ENCODE measurements at regions not wholly inside any gene's neighbourhood (a gene's known extent, or its start where the extent isn't known, plus 50 kb on each side); places are given as distances from the start of the nearest gene placed in this dataset.

GRCh38 chr10:83834096-83834495, 305.2 kb upstream of the GHITM start:
- Histone ChIP-seq H2AFZ (ENCODE audit: low read length) (no peak overlapping the region), H3F3A (ENCODE audit: insufficient read depth, low read length) (no peaks in the 10 kb centered on the region), H3K4me3 (ENCODE audit: low read length) (no peak overlapping the region), H3K27ac (ENCODE audit: low read length) (no peak overlapping the region), H3K9me3 (replicated peaks; ENCODE audit: insufficient read depth, low read length) (no peaks in the 10 kb centered on the region), H3K4me2 (ENCODE audit: low read depth, low read length) (no peak overlapping the region), H3K36me3 (replicated peaks; ENCODE audit: insufficient read depth, low read length) (no peaks in the 10 kb centered on the region), H4K20me1 (ENCODE audit: insufficient read depth, low read length) (no peaks in the 10 kb centered on the region), H3K9me2 (replicated peaks; ENCODE audit: insufficient read depth, low read length) (no peaks in the 10 kb centered on the region), H3K4me1 (ENCODE audit: low read length) (no peaks in the 10 kb centered on the region), H3K27me3 (replicated peaks; ENCODE audit: insufficient read depth, low read length) (no peaks in the 10 kb centered on the region), H3K9ac (ENCODE audit: low read length) (no peak overlapping the region), H3K79me2 (ENCODE audit: low read length) (no peaks in the 10 kb centered on the region)
- no peak for DNase-seq
- TF ChIP-seq CTCF (IDR thresholded peaks at IDR 0.05; ENCODE audit: low read length), result no peak
- no peak for TF ChIP-seq EZH2 (optimal IDR thresholded peaks at IDR 0.05; ENCODE audit: low read depth, low read length)
- no peak for TF ChIP-seq EZH2phosphoT487 (IDR thresholded peaks at IDR 0.05; ENCODE audit: low read length)

- Histone ChIP-seq H3K79me2 (ENCODE audit: low read length) (no peaks in the 10 kb centered on the region), H3K27me3 (replicated peaks; ENCODE audit: insufficient read depth, low read length) (no peaks in the 10 kb centered on the region), H3K9me3 (replicated peaks; ENCODE audit: insufficient read depth, low read length) (no peaks in the 10 kb centered on the region), H3K4me2 (ENCODE audit: low read depth, low read length) (no peak overlapping the region), H4K20me1 (ENCODE audit: insufficient read depth, low read length) (no peaks in the 10 kb centered on the region), H2AFZ (ENCODE audit: low read length) (no peak overlapping the region), H3K27ac (ENCODE audit: low read length) (no peak overlapping the region), H3K4me1 (ENCODE audit: low read length) (no peaks in the 10 kb centered on the region), H3F3A (ENCODE audit: insufficient read depth, low read length) (no peaks in the 10 kb centered on the region), H3K9ac (ENCODE audit: low read length) (no peak overlapping the region), H3K36me3 (replicated peaks; ENCODE audit: insufficient read depth, low read length) (no peaks in the 10 kb centered on the region), H3K4me3 (ENCODE audit: low read length) (no peak overlapping the region), H3K9me2 (replicated peaks; ENCODE audit: insufficient read depth, low read length) (no peaks in the 10 kb centered on the region)
- no peak for DNase-seq
- TF ChIP-seq EZH2 (optimal IDR thresholded peaks at IDR 0.05; ENCODE audit: low read depth, low read length) (no peak), CTCF (IDR thresholded peaks at IDR 0.05; ENCODE audit: low read length) (no peak)
These were observed 303.2 kb upstream of the GHITM start for GRCh38 chr10:83835945-83836745.

DNA sequence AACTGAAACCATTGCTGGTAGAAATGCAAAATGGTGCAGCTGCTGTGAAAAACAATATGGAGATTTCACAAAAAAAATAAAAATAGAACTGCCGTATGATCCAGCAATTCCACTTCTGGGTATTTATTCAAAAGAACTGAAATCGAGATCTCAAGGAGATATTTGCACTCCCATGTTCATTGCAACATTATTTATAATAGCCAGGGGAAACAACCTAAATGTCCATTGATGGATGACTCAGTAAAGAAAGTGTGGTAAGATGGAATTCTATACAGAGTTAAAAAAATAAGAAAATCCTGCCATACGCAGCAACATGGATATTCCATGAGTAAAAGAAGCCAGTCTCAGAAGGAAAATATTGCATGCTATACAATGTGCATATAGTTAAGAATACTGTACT, 290.6 kb upstream of the GHITM start:
- no peaks in the 10 kb centered on the region for H3K79me2 ChIP-seq (ENCODE audit: low read length)
- no peak overlapping the region for H3K27ac ChIP-seq (ENCODE audit: low read length)
- no peaks in the 10 kb centered on the region for H3K9me3 ChIP-seq (replicated peaks; ENCODE audit: insufficient read depth, low read length)
- H3K4me2 ChIP-seq (ENCODE audit: low read depth, low read length), result peak overlapping the region; percentile 20; the same call in 1 of the 2 replicates
- no peaks in the 10 kb centered on the region for H3K36me3 ChIP-seq (replicated peaks; ENCODE audit: insufficient read depth, low read length)
- H3K4me3 ChIP-seq (ENCODE audit: low read length), result no peak overlapping the region
- TF ChIP-seq EZH2phosphoT487 (IDR thresholded peaks at IDR 0.05; ENCODE audit: low read length) (no peak), CTCF (IDR thresholded peaks at IDR 0.05; ENCODE audit: low read length) (no peak), EZH2 (optimal IDR thresholded peaks at IDR 0.05; ENCODE audit: low read depth, low read length) (no peak)
- H2AFZ ChIP-seq (ENCODE audit: low read length), result no peak overlapping the region
- H4K20me1 ChIP-seq (ENCODE audit: insufficient read depth, low read length), result no peaks in the 10 kb centered on the region
- DNase-seq, result peak; percentile 43
- H3K27me3 ChIP-seq (replicated peaks; ENCODE audit: insufficient read depth, low read length), result no peaks in the 10 kb centered on the region
- H3K9me2 ChIP-seq (replicated peaks; ENCODE audit: insufficient read depth, low read length), result no peaks in the 10 kb centered on the region
- no peak overlapping the region for H3K9ac ChIP-seq (ENCODE audit: low read length)
- no peaks in the 10 kb centered on the region for H3F3A ChIP-seq (ENCODE audit: insufficient read depth, low read length)
- peaks cover 11% of the 10 kb centered on the region; the same call in 1 of the 2 replicates for H3K4me1 ChIP-seq (ENCODE audit: low read length)

Data from MM.1S (cell line).